HG03103 (cell line): ENCODE measurements at regions not wholly inside any gene's neighbourhood (a gene's known extent, or its start where the extent isn't known, plus 50 kb on each side); places are given as distances from the start of the nearest gene placed in this dataset.

Experiments used
- ATAC-seq: cut with Tn5 transposase; IDR thresholded peaks from one replicate; pipeline ENCODE4 v1.9.1; 2021; ENCODE audit warnings: low read depth; ENCODE audit not compliant: unreplicated experiment

DNA sequence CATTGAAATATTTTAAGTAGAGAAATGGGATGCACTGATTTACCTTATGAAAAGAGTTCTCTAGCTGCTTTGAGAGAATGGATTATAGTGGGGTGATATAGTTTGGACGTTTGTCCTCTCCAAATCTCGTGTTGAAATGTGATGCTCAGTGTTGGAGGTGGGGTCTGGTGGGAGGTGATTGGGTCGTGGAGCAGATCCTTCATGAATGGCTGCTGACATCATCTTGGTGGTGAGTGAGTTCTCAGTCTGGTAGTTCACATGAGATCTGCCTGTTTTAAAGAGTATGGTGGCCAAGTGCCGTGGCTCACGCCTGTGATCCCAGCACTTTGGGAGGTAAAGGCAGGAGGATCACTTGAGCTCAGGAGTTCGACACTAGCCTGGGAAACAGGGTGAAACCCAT lies 58.7 kb upstream of the SH3RF3 start:
- ATAC-seq: no peak

DNA sequence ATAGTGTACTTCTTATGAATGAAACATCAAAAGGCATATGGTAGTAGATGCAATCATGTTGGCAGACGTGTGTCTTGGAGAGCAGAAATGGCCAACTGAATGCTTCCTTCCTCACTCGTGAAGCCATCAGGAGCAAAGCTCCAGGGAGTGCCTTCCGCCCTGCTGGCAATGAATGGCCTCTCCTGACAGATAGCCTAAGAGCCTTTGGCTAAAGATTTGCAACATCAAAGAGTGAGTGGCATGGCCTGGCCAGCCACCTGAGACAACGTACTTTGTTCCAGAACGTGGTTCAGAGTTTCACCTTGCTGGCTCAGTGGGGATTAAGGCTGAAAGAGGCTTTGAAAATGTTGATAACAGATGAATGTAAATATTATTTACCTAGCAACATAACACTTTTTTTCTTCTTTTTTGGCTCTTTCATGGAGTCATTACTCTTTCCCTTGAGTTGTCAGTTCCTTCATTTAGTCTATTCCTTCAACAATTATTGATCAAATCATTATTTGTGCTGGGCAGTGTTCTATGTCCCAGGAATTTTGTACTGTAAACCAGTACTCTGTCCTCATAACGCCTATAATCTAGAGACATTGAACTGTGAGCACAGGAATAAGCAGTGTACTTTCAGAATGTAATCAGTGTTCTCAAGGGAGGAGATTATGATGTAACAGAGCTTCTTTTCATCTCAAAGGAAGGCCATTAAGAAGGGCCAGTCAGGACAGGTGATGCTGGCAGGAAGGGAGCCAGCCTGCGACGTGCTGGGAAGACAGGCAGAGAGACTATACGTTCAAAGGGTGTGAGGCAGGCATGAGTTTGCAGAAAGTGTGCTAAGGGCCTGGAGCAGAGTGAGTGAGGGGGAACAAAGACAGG lies 59.4 kb upstream of the SH3RF3 start:
- ATAC-seq: no peak

DNA sequence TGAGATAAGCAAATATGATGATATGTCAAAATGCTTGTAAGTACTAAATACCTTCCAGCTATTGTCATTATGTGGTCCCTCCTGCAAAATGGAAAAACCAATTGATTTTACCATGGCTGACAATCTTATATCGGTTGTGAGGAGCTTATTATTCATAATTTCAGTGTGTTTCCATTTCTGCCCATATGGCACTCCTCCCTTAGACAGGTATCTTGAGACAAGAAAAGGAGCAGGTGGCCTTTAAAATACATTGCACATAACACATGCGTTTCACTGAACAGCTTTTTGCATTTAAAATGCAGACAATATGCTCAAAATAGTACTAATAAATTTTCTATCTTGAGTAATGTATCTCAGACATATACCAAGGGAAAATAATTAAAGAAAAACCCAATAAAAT lies 60.2 kb upstream of the SH3RF3 start:
- ATAC-seq: no peak

DNA sequence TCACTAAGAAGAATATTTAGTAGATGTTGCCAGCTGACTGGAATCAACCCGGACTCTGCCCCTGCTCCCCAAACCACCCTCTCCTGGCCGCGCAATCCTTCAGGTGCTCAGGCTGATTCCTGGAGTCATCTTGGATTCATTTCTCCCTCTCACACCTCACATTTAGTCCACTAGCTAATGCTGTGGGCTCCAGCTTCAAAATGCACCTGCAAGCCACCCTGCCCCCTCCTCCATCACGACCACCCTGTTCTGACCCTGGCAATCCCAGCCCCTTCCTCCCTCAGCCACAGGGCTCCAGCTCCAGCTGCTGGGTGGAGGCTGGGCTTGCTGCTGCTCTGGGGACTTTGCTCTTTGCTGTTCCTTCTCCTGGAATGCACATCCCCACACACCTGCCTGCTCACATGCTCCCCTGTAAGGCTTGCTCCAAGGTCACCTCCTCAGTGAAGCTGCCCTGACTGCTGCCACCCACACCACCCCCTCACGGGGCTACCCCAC lies 61.3 kb upstream of the SH3RF3 start:
- no peak for ATAC-seq

DNA sequence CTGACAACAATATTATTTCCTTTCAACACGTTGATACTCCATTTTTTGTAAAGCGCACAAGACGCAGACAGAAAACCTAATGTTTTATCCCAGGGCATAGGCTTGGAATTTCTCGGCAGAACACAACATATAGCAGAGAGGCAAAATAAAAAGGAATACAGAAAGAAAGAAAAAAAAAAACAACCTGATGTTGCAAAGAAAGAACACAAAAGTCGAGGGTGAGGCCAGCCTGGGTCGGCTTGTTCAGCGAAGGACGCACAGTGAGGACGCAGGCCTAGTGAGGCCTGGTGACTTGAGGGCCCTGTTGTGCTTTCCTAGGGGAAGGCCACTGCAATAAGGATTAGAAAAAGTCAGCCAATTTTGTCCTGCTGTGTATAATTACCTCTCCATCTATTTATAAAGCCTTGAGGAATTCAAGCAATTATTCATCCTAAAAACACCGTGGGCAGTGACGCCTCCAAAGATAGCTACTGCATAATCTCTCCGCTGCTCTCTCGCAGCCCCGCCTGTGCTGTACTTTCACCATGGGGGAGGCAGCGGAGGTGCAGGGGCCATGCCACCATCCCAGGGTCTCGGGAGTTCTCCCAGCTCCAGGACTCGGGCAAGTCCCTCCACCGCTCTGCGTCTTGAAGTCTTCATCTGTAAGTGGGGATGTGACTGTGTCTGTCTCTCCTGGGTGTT lies 61.9 kb upstream of the SH3RF3 start:
- ATAC-seq: no peak

DNA sequence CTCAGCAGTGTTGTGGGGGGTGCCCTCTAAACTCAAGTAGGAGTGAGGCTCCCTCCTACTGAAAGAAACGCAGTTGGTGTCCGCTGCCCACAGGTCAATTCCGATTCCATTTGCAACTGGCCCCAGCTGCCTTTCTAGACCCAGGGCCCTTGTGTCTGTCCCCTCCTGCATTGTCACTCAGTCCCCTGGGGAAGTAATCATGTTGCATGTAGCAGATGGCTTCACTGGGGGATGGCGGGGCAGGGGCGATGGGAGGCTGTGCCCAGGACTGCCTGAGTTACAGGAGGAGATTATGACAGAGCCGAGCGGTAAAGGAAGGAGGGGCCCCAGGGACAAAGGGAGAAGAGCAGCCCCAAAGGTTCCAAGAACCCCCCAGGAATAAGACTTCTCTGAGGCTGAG lies 62.5 kb upstream of the SH3RF3 start:
- no peak for ATAC-seq

DNA sequence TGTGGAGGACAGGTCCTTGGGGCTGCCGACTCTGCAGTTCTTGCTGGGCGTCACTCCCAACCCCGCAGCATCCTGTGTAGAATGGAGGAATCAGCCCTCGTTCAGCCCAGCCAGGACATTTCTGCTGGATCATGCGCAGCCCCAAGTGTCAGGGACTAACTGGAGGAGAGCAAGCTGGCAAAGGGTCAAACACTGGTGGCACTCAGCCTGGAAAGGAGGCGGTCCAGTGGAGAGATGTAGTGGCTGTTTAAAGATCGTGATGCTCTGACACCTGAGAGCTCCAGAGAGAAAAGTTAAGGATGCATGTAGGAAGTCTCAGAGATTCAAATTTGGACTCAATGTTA lies 63.6 kb upstream of the SH3RF3 start:
- ATAC-seq: no peak

DNA sequence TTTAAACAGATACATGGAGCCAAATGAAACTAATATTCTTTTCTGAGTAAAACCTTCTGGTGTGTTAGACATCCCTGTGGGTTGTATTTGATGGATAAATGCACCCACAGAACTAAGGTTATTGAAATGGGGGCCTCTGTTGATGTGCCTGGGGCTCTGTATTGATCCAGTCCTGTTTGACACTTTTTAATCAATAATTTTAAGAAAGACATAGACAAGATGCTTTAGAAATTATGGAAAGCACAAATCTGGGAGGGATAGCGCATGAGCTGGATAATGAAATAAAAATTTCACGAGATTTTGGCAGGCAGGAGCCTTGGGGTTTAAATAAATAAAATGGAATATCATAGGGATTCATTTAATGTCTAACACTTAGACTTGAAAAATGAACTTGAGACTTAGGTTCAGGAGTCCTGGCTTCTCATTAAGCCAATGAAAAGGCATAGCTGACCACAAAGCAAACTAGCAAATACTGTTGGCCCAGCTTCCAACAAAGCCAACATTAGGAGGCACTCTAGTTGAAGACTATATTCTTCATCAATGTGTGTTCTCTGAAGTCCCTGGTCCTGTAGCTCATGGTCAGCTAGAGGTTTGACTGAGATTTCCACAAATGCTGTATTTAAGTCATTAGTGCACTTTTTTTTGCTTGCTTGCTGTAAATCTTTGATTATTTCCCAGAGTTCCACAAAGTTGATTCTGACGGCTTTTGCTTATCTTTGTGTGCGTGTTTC lies 64.2 kb upstream of the SH3RF3 start:
- no peak for ATAC-seq

DNA sequence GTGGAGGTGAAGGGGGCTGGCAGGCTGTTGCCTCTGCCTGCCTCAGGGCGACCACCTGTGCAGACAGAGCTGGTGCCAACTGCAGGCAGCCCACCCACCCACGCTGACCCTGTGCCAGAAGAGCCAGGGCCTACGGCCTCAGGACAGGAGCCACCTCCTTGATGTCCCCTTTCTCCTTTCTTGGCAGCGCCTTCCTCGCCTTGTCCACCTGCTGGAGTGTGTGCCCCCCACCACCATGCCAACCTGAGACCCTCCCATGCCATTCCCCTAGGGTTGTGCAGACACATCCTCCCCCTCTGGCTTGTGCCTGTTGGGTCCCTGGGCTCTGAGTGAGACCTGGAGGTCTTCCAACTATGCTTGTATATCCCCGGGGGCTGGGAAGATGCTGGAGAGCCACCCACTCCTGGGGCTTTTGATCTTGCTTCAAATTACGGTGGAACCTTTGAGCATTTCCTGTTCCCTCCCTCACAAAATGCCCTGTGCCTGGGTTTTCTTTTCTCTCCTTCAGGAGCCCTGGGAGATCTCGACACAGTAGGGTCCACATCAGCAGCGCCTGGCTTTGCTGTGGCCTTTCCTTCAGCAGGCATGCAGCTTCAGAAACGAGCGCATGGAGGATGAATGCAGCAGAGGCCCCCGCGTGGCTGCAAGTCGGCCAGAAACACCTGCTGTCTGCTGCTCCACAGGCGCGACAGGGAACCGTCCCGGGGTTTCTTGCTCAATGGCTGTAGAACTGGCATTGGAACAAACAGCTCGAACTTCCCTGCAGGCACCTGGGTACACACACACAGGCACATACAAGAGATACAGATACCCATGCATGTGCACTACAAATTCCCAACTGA lies 65.9 kb upstream of the SH3RF3 start:
- ATAC-seq: no peak

DNA sequence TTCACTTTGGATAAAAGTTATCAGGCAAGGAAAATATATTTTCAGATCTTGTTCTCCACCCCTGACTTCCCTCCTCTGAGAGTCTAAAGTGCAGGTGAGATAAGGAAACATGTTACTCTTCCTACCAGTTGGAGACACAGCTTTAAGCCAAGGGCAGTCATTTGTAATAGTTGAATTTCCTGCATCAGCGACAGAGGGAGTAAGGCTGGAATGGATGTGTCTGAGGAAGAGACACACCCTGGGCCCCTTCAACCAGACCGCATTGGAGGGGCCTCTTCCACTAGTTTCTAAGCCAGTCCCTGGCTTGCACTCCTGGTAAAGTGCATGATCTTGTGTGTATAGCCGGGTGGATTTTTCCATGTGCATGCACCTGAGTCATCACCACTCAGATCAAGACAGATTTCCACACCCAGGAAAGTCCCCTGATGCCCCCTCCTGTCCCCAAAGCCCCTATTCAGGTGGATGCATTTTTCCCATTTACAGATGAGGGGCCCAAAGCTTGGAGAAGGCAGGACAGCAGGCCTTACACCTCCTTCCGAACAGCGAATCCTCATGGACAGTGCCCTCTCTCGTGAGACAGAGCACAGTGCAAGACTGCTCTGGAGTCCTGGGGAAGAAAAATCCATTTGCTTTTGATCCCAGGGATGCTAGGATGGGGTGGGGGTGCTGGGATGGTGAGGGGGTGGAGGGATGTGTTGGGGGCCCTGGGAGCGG lies 66.7 kb upstream of the SH3RF3 start:
- no peak for ATAC-seq

DNA sequence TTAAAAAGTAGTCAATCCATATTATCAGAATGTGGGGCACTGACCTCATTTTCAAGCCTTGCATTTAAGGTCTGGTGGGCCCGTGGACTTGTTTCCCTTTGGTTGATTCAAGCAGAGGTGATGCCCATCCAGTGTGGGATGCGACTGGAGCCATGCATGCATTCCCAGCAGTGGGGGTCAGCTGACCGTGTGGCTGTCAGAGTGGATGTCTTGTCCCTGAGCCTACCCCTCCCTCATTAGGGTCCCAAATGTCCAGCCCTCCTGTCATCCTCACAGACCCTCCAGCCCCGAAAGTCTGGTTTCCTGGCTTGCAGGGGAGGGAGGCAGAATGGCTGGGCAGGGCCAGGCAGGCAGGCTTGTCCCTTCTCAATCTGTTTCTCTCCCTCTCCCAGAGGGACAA lies 67.3 kb upstream of the SH3RF3 start:
- no peak for ATAC-seq

DNA sequence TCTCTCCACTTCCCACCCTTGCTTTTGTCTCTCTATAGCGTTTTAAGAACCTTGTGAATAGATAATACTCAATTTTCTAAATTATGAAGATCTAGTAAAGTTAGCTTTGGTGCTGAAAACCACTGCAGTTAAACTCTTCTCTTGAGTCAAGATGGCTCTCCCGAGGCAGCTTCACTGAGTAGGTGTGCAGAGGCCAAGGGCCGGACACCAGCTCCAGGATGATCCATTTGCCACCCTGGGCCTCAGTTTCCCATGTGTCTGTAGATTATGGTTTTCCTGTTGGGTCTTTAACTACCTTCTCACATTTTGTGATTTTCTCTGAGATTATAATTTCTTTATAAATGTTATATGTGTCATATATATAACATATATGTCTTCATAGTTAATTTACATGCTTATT lies 68.5 kb upstream of the SH3RF3 start:
- ATAC-seq: no peak

DNA sequence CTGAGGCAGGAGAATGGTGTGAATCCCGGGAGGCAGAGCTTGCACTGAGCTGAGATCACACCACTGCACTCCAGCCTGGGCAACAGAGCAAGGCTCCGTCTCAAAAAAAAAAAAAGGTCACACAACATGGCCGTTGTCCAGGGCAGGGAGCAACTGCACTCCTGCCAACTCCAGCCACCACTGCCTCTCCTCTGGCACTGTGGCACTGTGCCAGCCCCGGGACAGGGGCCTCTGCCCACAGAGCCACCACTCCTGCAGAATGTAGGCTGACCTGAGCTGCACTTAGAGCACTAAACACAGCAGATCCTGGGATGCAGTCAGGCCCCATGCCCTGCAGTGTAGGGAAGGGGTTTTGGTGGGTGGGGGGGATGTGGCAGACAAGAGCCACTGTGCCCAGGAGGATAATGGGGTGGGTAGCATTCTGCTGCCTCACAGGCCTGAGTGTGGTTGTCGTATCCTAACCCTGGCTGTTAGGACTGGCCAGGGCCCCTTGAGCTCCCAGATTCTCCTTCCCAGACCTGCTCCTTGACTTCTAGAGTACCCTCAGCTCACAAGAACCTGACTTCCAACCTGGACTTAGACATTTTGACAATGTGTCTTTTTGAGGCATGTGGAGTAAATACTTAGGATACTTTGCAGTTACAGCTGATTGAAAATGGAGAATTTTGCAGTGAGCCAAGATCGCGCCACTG lies 69.4 kb upstream of the SH3RF3 start:
- ATAC-seq: no peak

DNA sequence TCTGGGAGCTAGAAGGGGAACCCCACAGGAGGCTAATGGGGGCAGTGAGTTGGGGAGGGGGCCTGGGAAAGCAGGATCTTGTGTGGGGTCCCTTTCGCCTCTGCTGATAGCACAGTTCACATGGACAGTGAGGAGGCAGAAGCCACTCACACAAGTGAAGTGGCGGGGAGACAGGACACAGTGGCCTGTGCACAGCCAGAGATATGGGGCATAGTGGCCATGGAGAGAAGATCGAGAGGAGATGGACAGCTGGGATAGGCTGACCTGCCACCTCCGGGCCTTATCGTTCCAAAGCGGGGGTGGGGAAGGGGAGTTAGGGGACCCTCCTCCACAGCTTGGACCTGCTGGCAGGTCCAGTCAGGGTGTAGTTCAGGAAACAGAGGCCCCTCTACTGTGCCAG lies 69.8 kb upstream of the EDAR start:
- no peak for ATAC-seq

DNA sequence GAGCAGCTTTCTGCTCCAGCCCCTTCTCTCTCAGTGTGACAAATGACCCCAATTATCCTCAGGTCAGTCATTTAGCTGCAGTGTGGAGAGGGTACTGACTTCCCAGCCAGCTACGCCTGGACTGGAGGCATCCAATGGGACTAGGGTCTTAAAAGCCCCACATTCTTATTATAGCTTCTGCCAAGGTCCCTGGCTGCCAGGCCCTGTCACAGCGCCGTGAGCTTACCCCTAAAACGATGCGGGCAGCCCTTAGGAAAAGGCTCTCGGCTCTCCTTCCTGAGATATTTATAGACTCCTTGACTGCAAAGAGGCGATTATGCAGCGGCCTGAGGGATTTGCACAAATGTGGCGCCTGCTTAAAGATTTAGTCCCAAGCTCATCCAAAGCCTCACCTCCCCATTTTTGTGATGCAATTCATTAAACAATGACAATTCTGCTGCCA lies 69.2 kb upstream of the EDAR start:
- ATAC-seq: no peak

DNA sequence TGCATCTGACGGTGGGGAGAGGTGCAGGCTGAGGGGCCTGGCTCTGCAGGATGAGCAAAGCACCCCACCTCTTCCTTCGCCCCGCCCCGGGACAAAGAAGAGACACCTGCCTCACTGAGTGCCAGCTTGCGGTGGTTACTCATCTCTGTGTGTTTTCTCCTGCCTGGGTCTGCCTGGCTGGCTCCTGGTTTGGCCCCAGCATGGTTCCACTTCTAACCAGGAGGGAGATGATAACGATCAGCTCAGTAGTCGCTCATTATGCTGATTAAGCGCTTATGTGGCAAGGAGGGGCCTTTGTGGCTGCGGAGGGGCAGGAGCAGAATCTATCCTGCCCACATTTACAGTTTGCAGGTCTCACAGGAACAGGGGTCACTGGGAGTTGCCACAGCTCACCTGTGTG lies 68.7 kb upstream of the EDAR start:
- ATAC-seq: no peak

DNA sequence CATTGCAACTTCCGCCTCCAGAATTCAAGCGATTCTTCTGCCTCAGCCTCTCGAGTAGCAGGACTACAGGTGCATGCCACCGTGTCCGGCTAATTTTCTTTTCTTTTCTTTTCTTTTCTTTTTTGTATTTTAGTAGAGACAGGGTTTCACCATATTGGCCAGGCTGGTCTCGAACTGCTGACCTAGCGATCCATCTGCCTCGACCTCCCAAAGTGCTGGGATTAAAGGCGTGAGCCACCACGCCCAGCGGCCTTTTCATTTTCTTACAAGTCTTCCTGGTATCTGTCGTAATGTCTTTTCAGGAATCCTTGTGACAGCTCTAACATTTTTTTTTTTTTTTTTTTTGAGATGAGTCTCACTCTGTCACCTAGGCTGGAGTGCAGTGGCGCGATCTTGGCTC lies 66.4 kb upstream of the EDAR start:
- no peak for ATAC-seq

DNA sequence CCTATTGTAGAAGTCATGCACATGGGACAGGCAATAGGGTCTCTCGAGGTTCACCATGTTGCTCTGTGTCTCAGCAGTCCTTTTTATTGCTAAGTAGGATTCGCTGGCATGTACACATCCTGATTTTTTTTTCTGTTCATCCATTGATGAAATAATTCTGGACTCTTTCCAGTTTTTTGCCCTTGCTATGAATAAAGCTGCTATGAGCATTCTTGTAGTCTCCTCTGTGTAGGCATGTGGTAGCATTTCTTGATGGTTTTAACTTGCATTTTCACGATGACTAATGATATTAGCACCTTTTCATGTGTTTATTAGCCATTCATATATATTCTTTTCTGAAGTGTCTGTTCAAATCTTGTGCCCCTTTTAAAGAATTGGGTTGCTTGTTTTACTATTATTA lies 65.8 kb upstream of the EDAR start:
- ATAC-seq: no peak

DNA sequence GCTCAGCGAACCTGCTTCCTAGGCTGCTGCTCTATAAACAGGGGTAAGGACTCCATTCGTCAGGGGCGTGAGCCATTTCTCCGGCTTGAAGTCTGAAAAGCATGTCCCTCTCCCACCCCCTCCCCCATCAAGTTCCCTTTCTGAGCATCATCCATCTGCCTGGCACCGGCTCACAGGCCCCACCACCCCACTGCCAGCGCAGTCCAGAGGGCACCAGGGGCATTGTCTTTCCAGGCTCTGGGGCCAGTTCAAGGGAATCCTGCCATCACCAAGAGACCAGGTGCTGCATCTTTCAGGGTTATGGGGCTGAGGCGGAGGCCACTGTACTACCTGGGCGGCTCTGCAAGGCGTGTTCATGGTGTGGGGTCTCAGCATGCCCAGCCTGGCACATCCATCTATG lies 64.7 kb upstream of the EDAR start:
- no peak for ATAC-seq
